GM19463 (cell line): ENCODE measurements at regions not wholly inside any gene's neighbourhood (a gene's known extent, or its start where the extent isn't known, plus 50 kb on each side); places are given as distances from the start of the nearest gene placed in this dataset.

Experiments
- ATAC-seq: cut with Tn5 transposase; IDR thresholded peaks from one replicate; pipeline ENCODE4 v1.9.1; 2021; ENCODE audit warnings: mild to moderate bottlenecking, moderate library complexity; ENCODE audit not compliant: unreplicated experiment

DNA sequence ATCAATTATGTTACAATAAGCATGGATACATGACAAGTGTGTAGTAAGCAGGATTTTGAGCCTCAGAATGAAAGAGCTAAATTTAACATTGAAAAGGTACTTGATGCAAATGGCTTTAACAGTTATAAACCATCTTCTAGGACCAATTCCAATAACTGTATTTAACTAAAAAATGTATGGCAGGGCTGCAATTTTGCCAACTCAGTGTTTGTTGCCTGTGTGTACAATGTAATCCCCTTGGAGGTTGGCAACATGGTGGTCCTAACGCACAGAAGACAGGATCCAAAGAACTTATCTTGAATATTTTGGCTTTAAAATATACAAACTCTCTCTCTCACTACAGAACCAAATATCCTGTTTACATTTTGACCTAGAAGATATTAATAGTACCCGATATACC is 2314.1 kb downstream of the LRRC4C start:
- no peak for ATAC-seq

DNA sequence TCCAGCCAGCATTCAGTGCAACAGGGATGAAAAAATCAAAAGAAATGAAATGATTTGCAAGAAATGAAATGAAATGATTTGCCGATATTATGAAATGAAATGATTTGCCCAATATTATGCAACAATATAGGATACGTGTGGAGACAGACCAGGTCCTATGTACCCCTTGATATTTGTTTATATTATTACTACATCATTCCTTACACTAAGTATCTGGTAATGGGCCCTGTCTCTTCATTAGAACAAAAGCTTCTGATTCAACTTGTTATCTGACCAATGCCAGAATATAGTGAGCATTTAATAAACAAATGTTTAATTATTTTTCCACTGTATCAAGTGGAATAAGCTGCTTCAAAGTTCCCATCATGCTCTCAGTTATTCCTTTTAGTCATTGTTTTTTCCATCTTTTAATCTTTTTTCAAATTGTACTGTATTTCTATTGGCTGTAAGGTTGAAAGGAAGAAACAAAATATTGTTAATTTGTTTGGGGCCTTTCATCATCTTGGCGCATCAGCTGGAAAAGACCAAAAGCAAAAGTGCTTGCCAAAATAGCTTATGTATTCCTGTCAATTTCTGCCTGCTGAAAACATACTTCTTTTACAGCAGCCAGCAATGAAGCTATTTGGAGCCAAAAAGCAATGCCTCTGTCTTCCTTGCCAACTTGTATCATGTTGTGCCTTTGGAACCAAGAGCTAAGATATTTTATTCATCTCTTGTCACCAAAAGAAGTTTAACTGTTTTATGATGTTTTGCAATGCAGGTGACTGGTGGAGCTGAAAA is 2314.9 kb downstream of the LRRC4C start:
- no peak for ATAC-seq

DNA sequence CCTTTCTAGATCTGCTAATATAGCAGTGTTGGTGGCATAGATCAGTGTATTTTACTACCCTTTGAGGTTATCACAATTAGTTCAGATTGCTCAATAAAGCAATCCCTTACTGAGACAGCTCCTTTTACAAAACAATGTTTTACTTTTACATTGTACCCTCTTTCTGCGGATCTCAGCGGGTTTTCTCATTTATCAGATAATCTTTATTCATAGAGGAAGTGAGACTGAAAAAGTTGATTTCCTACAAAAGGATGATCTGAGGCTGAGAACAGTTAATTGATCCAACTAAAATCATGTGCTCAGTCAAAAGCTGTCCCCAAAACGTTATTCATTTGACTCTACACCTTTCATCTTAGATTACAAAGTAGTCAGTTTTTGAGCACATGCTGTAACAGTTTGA is 2319.9 kb downstream of the LRRC4C start:
- no peak for ATAC-seq

DNA sequence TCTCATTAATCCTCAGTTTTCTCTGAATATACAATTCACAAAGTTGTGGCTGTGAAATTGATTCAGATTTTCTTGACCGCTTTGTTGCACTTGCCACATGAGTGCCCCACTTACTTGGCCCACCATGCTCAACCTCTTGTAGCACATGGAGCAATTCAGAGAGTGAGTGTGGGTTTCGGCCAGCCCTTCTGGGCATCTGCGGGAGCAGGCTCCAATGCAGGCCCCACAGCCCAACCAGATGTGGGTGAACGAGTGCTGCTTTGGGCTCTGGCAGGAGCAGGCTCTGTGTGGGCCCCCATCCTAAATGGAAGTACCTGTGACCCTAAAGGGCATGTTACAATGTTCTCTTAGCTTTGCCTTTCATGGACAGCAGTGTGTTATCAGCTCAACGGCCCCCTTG is 2338.6 kb downstream of the LRRC4C start:
- ATAC-seq: no peak

DNA sequence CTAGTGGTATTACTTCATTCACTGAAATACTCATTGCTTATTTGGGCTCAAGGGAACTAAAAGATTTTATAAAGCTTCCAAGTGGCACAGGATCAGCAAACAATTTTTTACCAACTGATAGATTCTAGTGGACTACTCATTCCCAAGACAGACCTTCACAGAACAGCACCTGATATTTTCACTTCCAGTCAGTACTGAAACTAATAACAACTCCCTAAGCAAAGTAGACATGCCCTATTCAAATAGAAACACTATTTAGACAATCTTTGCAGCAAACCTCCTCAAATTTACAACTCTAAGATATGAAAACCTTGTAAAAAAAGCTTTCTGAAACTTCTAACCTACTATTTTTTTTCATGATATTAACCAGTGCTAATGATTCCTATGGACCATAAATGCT is 2345.8 kb downstream of the LRRC4C start:
- no peak for ATAC-seq

DNA sequence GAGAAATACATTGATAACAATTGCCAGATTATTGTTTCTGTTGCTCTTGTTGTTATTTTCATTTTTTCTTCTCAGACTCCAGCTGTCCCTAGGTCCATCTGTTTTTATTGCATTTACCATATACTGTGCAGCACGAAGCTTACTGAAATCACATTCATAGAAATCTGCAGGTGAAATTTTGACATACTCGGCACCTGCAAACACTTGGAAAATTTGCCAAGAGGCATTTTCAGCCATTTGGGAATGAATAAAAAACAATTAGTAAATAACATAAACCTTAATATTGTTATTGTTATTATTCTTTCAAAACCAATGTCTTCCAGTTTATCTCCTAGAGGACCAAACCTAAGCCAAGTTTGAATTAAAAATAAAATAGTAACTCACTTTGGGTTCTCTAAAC is 2357.2 kb downstream of the LRRC4C start:
- ATAC-seq: no peak

DNA sequence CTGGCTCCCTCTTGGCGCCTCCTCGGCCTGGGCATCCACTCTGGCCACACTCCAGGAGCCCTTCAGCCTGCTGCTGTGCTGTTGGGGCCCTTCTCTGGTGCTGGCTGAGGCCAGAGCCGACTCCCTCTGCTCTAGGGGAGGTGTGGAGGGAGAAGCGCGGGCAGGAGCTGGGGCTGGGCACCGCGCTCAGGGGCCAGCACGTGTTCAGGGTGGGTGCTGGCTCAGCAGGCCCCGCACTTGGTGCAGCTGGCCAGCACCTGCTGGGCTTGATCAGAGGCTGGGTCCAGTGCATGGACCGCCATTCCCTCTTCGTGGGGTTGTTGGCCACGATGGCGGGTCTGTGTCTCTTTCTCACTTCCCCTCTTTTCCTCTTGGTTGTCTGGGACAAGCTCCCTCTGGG is 2381.0 kb downstream of the LRRC4C start:
- ATAC-seq: no peak

DNA sequence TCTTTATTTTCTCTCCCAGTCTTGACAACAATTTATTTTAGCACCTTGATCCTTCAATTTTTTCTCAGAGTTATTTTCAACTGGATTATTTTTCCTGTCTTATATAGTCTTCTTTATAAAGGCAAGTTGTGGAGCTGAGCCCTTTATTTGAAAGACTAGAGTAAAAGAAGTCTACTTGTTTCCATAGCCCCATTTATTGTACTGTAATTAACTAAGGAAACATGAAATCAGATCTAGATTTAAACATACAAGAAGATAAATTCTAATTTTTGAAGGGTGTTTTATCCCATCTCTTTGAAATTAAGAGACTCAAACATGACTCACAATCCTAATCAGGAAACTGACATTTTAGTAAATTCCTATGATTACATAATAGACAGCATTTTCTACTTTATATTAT is 2421.8 kb downstream of the LRRC4C start:
- no peak for ATAC-seq

DNA sequence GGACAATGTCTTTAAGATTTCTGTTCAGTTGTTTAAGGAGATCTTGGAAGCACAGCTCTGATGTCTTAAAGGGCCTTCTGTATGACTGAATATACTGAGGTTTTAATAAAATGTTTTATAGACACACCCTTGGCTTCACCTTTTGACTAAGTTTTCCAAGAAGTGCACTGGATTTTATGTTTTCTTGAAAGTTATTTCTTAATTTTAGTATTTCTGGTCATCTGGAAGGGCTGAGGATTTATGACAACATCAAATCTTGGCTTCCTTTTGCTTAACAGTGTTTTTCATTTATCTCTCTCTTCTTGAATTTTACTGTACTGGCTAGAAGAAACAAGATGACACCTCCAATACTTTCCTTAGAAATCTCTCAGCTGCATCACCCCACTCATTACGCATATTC is 2423.4 kb downstream of the LRRC4C start:
- no peak for ATAC-seq

DNA sequence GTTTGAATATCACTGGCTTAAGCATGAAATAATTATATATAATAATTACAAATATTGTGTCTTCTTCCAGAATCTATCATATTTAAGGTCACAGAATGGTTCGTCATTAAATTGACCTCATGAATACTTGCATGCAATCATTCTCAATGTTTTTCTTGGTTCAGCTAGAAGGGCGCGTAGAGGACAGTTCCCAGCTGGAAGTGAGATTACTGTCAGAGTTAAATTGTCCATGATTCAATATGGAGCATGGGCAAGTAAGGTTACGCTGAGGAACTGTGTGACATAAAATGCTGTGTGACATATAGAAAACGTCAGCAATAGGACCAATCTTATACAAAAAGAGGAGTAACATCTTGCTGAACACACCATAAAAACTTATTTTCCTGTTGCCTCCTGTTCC is 2423.5 kb upstream of the RAG2 start:
- ATAC-seq: no peak

DNA sequence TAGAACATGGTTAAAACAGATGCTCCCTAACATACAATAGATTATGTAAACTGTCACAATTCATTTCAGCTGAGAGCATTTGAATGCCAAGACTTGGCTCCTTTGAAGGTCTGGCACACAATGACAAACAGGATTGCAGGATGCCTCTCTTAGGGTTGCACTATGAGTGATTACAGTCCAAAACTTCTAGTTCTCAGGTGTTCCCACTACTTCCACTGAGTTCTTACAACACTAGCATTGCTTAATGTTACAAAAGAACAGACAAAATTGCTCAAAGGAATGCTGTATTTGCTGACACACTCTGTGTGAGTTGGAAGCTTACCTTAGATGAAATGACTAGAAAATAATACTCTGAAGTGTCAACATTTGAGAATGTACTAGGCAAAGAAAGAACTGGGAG is 2413.8 kb upstream of the RAG2 start:
- ATAC-seq: no peak

DNA sequence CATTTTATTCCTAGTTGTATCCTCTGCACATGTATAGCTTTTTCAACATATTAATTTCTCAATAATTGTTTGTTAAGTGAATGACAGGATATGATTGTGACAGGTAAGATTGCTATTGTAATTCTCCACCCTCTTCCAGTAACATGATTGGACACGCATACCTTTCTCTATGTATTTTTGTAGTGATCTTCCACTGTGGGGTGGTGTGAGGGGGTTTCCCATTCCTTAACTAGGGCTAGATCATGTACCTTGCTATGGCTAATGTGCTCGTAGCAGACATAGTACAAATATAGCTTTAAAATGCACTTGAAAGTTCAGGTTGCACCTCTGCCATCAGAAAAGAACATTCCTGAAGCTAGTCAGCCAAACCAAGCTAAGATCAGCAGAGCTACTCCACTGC is 2392.8 kb upstream of the RAG2 start:
- ATAC-seq: no peak

DNA sequence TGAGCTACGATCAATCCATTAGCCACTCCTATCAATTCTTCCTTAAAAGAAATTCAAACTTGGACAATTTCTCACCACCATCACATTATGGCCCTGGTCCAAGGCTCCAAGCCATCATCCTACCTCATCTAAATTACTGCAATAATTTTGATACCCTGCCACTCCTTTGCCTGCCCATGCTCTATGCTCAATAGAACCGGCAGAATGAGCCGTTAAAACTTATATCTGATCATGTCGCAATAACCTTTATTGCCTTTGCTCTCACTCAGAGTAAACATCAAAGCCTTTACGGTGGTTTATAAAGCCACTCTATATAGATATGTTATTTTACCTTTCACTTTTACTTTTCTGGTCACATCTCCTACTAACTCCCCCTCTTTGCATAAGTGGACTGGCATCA is 2392.1 kb upstream of the RAG2 start:
- no peak for ATAC-seq

DNA sequence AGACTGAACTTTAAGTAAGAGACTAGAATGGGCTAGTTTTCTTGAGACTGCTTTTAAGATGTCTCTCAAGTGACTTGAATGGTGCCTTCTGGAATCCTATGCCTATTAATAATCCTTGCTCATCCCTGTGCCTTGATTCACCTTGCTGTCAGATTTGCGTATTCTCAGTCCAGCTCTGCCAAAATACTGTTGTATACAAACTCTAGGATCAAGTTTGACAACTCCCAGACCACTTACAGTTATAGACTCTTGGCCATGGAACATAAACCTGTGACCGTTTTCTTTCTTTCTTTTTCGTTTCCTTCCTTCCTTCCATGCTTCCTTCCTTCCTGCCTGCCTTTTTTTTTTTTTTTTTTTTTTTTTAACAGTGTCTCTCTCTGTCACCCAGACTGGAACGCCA is 2390.9 kb upstream of the RAG2 start:
- no peak for ATAC-seq

DNA sequence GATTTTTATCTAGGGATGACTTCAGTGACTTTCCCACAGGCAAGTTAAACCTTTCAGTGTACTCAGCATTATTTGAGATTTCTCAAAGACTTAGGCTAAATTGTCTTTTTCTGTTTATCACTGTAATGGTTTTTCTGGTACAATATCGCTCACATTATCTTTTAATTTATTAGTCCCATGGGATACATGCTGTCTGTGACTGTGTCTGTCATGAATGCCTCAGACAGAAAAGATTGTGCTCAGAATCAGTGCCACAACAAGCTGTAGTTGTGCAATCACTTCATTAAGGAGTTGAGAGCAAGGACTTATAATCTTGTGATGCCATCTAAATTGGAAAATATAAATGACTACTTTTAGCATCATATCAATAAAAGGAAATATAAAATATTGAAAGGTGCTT is 2374.2 kb upstream of the RAG2 start:
- ATAC-seq: no peak

DNA sequence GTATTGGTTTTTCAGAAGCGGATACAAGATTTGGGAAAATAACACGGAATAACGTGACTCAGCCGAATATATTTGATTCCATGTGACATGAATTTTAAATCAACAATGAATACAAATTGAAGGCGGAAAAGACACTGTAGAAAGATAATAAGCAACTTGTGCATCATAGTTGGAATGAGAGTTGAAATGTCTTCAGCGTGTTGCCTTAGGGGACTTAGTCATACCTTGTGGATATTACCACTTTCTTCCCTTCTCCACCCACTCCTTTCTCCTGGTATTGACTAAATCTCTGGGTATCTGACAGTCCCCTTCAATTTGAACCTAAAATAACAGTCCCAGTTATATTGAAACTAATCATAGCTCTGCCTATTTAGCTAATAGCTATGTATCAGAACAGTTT is 2373.1 kb upstream of the RAG2 start:
- ATAC-seq: no peak

DNA sequence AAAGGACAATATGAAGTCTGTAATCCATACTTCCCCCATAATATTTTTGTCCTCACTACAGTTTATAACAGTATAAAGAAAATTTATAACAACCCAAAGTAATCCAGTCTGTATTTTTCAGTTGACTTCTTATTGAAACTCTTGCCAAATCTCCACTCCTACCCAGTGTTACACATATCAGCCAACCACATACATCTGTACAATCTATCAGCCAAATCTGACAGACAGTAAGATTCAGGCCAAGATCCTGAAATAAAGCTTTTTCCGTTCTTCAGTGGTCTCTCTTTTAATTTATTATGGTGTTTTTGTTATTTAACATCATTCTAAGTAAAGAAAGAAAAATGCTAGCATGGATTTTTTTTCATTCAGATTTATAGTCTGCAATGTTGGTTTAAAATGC is 2370.9 kb upstream of the RAG2 start:
- no peak for ATAC-seq

DNA sequence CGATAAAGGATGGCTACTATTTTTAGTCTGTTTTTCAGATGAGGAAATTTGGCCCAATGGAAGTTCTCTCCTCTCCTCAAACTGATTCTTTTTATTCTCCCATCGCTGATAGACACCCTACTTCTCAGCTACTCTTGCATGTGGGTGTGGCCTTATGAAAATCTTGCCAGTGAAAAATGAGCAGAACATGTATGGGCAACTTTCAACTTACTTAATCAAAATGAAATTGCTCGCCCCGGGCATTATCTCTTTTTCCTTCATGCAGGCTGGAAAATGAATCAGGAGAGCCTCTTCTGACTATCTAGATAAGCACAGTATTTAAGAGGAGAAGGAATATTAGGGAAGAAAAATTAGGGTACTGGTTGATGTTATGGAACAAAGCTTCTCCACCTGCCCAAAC is 2354.7 kb upstream of the RAG2 start:
- no peak for ATAC-seq

DNA sequence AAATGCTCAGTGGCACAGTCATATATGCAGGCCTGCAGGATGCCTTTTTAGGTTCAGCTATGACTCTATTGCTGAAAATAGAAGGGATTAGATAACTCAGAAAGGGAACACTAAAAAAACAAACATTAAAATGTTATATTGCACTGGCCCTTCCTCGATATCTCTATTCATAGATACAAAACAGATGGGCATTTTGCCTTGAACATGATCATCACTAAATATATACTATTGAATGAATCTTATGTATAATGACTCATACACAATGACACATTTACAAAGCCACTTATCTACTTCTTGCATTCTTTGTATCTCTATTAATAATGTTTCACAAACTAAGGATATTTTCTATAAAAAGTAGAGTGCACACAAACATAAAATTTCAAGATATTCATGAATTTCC is 2352.8 kb upstream of the RAG2 start:
- no peak for ATAC-seq

DNA sequence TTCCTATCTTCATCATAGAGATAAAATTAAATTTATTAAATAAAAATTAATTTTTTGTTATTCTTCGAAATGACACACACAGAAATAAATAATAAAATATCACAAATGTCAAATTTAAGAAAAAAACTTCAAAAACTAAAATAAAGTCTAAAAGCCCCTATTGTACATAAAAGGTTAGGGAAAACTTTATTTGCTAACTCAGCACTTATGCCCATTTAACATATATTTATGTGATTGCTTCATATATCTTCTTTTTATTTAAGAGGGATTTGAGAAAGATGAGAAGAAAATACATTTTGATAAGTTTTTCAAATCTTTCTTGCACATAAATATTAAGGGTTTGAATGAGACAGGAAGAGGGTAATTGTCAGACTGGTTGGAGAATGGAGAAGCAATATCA is 2350.4 kb upstream of the RAG2 start:
- no peak for ATAC-seq

DNA sequence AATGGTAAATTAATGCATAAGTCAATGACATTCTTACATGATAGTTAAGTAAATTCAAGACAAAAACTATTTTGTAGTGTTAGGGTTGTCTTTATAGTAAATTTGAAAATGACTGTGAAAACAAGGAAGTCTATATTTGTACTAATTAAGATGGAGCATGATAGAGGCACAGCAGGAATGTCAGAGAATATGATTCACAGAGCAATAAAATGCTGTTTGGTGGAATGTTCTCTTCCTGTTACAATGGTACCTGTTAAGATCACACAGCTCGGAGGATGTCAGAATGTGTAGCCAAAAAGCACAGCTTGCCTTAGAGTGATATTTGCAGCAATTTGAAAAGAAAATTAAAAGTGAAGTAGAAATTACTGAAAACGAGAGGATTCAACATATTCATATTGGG is 2339.7 kb upstream of the RAG2 start:
- no peak for ATAC-seq

DNA sequence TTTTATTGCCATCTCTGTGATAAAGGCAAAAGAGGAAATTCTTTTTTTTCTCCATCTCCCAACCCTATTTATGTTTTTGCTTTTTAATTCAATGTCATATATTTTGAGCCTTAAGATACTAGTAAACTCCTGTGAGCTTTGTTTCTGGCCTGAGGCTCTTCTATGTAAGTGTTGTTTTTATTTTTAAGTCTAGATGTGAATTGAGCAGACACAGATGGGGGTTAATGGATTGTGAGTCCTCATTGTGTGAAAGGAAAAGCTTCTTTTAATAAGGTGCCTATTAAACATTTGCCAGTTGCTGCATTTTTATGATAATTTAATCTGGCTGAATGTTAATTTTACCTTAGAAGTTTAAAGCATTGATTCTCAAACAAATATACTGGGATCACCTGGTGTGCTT is 2337.9 kb upstream of the RAG2 start:
- no peak for ATAC-seq

DNA sequence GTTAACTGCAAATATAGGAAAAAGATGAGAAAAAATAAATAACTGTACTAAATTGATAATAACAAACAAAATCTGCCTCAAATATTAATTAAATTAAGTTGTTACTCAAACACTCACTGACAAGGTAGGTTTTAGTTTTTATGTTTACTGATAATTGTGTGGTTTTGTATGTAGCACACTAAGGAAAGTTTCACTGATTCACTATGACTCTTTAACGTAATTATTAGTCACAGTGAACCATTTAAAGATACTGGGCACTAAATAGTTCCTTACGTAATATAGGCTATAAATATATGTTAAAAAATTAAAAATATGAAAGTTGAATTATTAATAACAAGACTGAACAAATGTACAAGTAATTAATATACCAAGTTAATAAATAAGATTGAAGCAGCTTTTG is 2330.0 kb upstream of the RAG2 start:
- ATAC-seq: no peak
